Skeletal muscle cell (primary cell): ENCODE measurements at regions not wholly inside any gene's neighbourhood (a gene's known extent, or its start where the extent isn't known, plus 50 kb on each side); places are given as distances from the start of the nearest gene placed in this dataset.

ENCODE experiments used
- DNase-seq: peaks from one replicate; pipeline ENCODE4 v3.0.0-alpha.2; 2010; ENCODE audit warnings: low read depth
- H3K4me3 ChIP-seq: 2 replicates; pipeline ENCODE4 v1.5.1; 2011; ENCODE audit warnings: low read depth, mild to moderate bottlenecking, control low read depth, low read length, moderate library complexity

- H3K4me3 ChIP-seq: no peak overlapping the region
- DNase-seq: no peak
These were observed 830.4 kb upstream of the COBL start for GRCh38 chr7:52146871-52147634.

- no peak overlapping the region for H3K4me3 ChIP-seq
- DNase-seq: no peak
These were observed 826.6 kb upstream of the COBL start for GRCh38 chr7:52143219-52143618.

GRCh38 chr7:52140851-52141250, 824.2 kb upstream of the COBL start:
- no peak for DNase-seq
- no peak overlapping the region for H3K4me3 ChIP-seq

- no peak for DNase-seq
- H3K4me3 ChIP-seq: no peak overlapping the region
These were observed 818.8 kb upstream of the COBL start for GRCh38 chr7:52135403-52135802.

GRCh38 chr7:52129278-52129677, 812.7 kb upstream of the COBL start:
- H3K4me3 ChIP-seq: no peak overlapping the region
- no peak for DNase-seq

- DNase-seq: no peak
- H3K4me3 ChIP-seq: no peak overlapping the region
These were observed 804.3 kb upstream of the COBL start for GRCh38 chr7:52120912-52121311.

- DNase-seq: no peak
- H3K4me3 ChIP-seq: no peak overlapping the region
These were observed 802.9 kb upstream of the COBL start for GRCh38 chr7:52119537-52119936.

GRCh38 chr7:52114509-52114908, 797.9 kb upstream of the COBL start:
- DNase-seq: no peak
- no peak overlapping the region for H3K4me3 ChIP-seq

GRCh38 chr7:52114056-52114455, 797.4 kb upstream of the COBL start:
- no peak overlapping the region for H3K4me3 ChIP-seq
- no peak for DNase-seq

- no peak for DNase-seq
- no peak overlapping the region for H3K4me3 ChIP-seq
These were observed 790.7 kb upstream of the COBL start for GRCh38 chr7:52107355-52107754.

GRCh38 chr7:52095861-52096260, 779.3 kb upstream of the COBL start:
- no peak for DNase-seq

GRCh38 chr7:52091996-52092395, 775.4 kb upstream of the COBL start:
- DNase-seq: no peak
- no peak overlapping the region for H3K4me3 ChIP-seq

More at GRCh38 chr7:52095861-52096260, 779.3 kb upstream of the COBL start:
- no peak overlapping the region for H3K4me3 ChIP-seq

- no peak for DNase-seq
- no peak overlapping the region for H3K4me3 ChIP-seq
These were observed 774.5 kb upstream of the COBL start for GRCh38 chr7:52091101-52091500.

- H3K4me3 ChIP-seq: no peak overlapping the region
- no peak for DNase-seq
These were observed 771.6 kb upstream of the COBL start for GRCh38 chr7:52088008-52088901.

- DNase-seq: no peak
These were observed 769.0 kb upstream of the COBL start for GRCh38 chr7:52085610-52086009.

GRCh38 chr7:52080493-52080892, 763.9 kb upstream of the COBL start:
- no peak for DNase-seq
- no peak overlapping the region for H3K4me3 ChIP-seq

More at GRCh38 chr7:52085610-52086009, 769.0 kb upstream of the COBL start:
- H3K4me3 ChIP-seq: no peak overlapping the region

- DNase-seq: no peak
- H3K4me3 ChIP-seq: no peak overlapping the region
These were observed 763.1 kb upstream of the COBL start for GRCh38 chr7:52079726-52080125.

GRCh38 chr7:52077571-52077970, 761.0 kb upstream of the COBL start:
- no peak overlapping the region for H3K4me3 ChIP-seq
- no peak for DNase-seq

GRCh38 chr7:52074912-52075311, 758.3 kb upstream of the COBL start:
- no peak for DNase-seq
- no peak overlapping the region for H3K4me3 ChIP-seq

GRCh38 chr7:52074071-52074470, 757.5 kb upstream of the COBL start:
- no peak for DNase-seq
- H3K4me3 ChIP-seq: no peak overlapping the region

GRCh38 chr7:52071744-52072143, 755.1 kb upstream of the COBL start:
- H3K4me3 ChIP-seq: no peak overlapping the region
- no peak for DNase-seq
